ENCODE measurements at regions not wholly inside any gene's neighbourhood (a gene's known extent, or its start where the extent isn't known, plus 50 kb on each side); places are given as distances from the start of the nearest gene placed in this dataset.

GRCh38 chr4:1487106-1487505 is 80.9 kb upstream of the NKX1-1 start:
- H3K9me3 Mint-ChIP-seq: peaks cover 46% of the 10 kb centered on the region
- H3K36me3 Mint-ChIP-seq (ENCODE audit: low read depth): peaks cover 17% of the 10 kb centered on the region
- H3K27ac Mint-ChIP-seq: no peak overlapping the region
- H3K27me3 Mint-ChIP-seq (ENCODE audit: low read depth): peaks cover 58% of the 10 kb centered on the region
- no peaks in the 10 kb centered on the region for H3K4me1 Mint-ChIP-seq
- no peak overlapping the region for H3K4me3 Mint-ChIP-seq
- no peak for TF ChIP-seq CTCF (IDR thresholded peaks at IDR 0.05; ENCODE audit: unreplicated experiment in 3 of 3)

GRCh38 chr4:1485280-1485679 is 79.0 kb upstream of the NKX1-1 start:
- Mint-ChIP-seq H3K4me3 (no peak overlapping the region), H3K27ac (no peak overlapping the region), H3K9me3 (peaks cover 59% of the 10 kb centered on the region), H3K27me3 (ENCODE audit: low read depth) (peaks cover 51% of the 10 kb centered on the region), H3K36me3 (ENCODE audit: low read depth) (peaks cover 17% of the 10 kb centered on the region), H3K4me1 (no peaks in the 10 kb centered on the region)
- TF ChIP-seq CTCF (IDR thresholded peaks at IDR 0.05; ENCODE audit: unreplicated experiment in 3 of 3): no peak

- Mint-ChIP-seq H3K36me3 (ENCODE audit: low read depth) (peaks cover 3% of the 10 kb centered on the region), H3K9me3 (peaks cover 49% of the 10 kb centered on the region), H3K4me3 (no peak overlapping the region), H3K27me3 (ENCODE audit: low read depth) (peaks cover 38% of the 10 kb centered on the region), H3K27ac (no peak overlapping the region), H3K4me1 (no peaks in the 10 kb centered on the region)
- no peak for TF ChIP-seq CTCF (IDR thresholded peaks at IDR 0.05; ENCODE audit: unreplicated experiment in 3 of 3)
These were observed 74.5 kb upstream of the NKX1-1 start for GRCh38 chr4:1480720-1481119.

- no peaks in the 10 kb centered on the region for H3K36me3 Mint-ChIP-seq (ENCODE audit: low read depth)
- H3K4me3 Mint-ChIP-seq: no peak overlapping the region
- TF ChIP-seq CTCF (IDR thresholded peaks at IDR 0.05; ENCODE audit: unreplicated experiment in 3 of 3): no peak
- peaks cover 42% of the 10 kb centered on the region for H3K9me3 Mint-ChIP-seq
- no peak overlapping the region for H3K27ac Mint-ChIP-seq
- peaks cover 40% of the 10 kb centered on the region for H3K27me3 Mint-ChIP-seq (ENCODE audit: low read depth)
- no peaks in the 10 kb centered on the region for H3K4me1 Mint-ChIP-seq
These were observed 73.2 kb upstream of the NKX1-1 start for GRCh38 chr4:1479454-1479853.

GRCh38 chr4:1478766-1479355 is 72.6 kb upstream of the NKX1-1 start:
- no peaks in the 10 kb centered on the region for H3K36me3 Mint-ChIP-seq (ENCODE audit: low read depth)
- H3K4me3 Mint-ChIP-seq: no peak overlapping the region
- H3K27ac Mint-ChIP-seq: no peak overlapping the region
- no peak for TF ChIP-seq CTCF (IDR thresholded peaks at IDR 0.05; ENCODE audit: unreplicated experiment in 3 of 3)
- peaks cover 42% of the 10 kb centered on the region for H3K27me3 Mint-ChIP-seq (ENCODE audit: low read depth)
- H3K9me3 Mint-ChIP-seq: peaks cover 36% of the 10 kb centered on the region
- H3K4me1 Mint-ChIP-seq: no peaks in the 10 kb centered on the region

- H3K4me1 Mint-ChIP-seq: no peaks in the 10 kb centered on the region
- no peak overlapping the region for H3K27ac Mint-ChIP-seq
- no peak for TF ChIP-seq CTCF (IDR thresholded peaks at IDR 0.05; ENCODE audit: unreplicated experiment in 3 of 3)
- peaks cover 26% of the 10 kb centered on the region for H3K9me3 Mint-ChIP-seq
- H3K36me3 Mint-ChIP-seq (ENCODE audit: low read depth): no peaks in the 10 kb centered on the region
- H3K27me3 Mint-ChIP-seq (ENCODE audit: low read depth): peaks cover 42% of the 10 kb centered on the region
- no peak overlapping the region for H3K4me3 Mint-ChIP-seq
These were observed 71.0 kb upstream of the NKX1-1 start for GRCh38 chr4:1477045-1477840.

All from nephron (organoid).